Upper lobe of right lung (tissue), 1 donor: ENCODE measurements at regions not wholly inside any gene's neighbourhood (a gene's known extent, or its start where the extent isn't known, plus 50 kb on each side); places are given as distances from the start of the nearest gene placed in this dataset.

Experiments used
- ATAC-seq: fragments of 200-7000 bp; cut with Tn5 transposase; one replicate; pipeline ENCODE4 v1.9.1; 2020; ENCODE audit warnings: mild to moderate bottlenecking, moderate library complexity
- DNase-seq: peaks from one replicate; pipeline ENCODE4 v3.0.0-alpha.2; 2020
- H3K27ac ChIP-seq: fragments of 200-600 bp; one replicate; pipeline ENCODE4 v1.8.0; 2022
- H3K27me3 ChIP-seq: fragments of 200-600 bp; one replicate; pipeline ENCODE4 v1.8.0; 2022; ENCODE audit warnings: mild to moderate bottlenecking
- H3K36me3 ChIP-seq: fragments of 200-600 bp; one replicate; pipeline ENCODE4 v1.8.0; 2022
- H3K4me1 ChIP-seq: fragments of 200-600 bp; one replicate; pipeline ENCODE4 v1.8.0; 2022
- H3K4me3 ChIP-seq: fragments of 200-600 bp; one replicate; pipeline ENCODE4 v1.8.0; 2022; ENCODE audit warnings: mild to moderate bottlenecking
- H3K9me3 ChIP-seq: fragments of 200-600 bp; one replicate; pipeline ENCODE4 v1.8.0; 2022
- intact Hi-C: fragments of 100-400 bp; cut with DNase I; formaldehyde crosslinking; loops from one replicate; pipeline ENCODE4 v1.11.0; 2022
- TF ChIP-seq, protein P1 (sequence below): fragments of 200-600 bp; IDR thresholded peaks from one replicate; pipeline ENCODE4 v1.8.0; 2022; ENCODE audit warnings: antibody characterized with exemption
- donor health status: DM: no; HTN: yes; CAD: no; lungs with severe emphysema.

GRCh38 chr2:236895497-236895896 lies 190.2 kb upstream of the COPS8 start:
- no peaks in the 10 kb centered on the region for H3K27me3 ChIP-seq
- TF ChIP-seq, protein P1, sequence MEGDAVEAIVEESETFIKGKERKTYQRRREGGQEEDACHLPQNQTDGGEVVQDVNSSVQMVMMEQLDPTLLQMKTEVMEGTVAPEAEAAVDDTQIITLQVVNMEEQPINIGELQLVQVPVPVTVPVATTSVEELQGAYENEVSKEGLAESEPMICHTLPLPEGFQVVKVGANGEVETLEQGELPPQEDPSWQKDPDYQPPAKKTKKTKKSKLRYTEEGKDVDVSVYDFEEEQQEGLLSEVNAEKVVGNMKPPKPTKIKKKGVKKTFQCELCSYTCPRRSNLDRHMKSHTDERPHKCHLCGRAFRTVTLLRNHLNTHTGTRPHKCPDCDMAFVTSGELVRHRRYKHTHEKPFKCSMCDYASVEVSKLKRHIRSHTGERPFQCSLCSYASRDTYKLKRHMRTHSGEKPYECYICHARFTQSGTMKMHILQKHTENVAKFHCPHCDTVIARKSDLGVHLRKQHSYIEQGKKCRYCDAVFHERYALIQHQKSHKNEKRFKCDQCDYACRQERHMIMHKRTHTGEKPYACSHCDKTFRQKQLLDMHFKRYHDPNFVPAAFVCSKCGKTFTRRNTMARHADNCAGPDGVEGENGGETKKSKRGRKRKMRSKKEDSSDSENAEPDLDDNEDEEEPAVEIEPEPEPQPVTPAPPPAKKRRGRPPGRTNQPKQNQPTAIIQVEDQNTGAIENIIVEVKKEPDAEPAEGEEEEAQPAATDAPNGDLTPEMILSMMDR, result no peak
- no peak for DNase-seq
- H3K36me3 ChIP-seq, result no peaks in the 10 kb centered on the region
- intact Hi-C loops, result no loop called here
- H3K27ac ChIP-seq, result no peak overlapping the region
- ATAC-seq, result no peak
- no peaks in the 10 kb centered on the region for H3K4me1 ChIP-seq
- no peaks in the 10 kb centered on the region for H3K9me3 ChIP-seq
- H3K4me3 ChIP-seq, result no peak overlapping the region

DNA sequence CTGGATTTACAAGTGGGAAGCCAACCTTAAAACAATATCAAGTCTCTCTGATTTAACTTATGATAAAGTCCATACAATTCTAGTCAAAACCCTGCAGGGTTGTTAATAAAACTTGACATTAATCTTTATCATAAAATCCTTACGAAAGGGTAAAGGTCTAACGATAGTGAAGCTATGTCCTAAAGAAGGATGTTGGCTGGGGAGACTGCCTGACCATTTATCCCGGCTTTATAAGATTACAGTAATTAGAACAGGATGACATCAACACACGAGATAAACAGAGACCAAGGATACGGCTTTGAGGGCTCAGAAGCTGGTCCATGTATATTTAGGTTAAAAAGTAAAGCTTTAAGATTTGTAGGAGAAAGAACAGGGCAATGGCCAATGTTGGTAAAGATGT lies 189.0 kb upstream of the COPS8 start:
- DNase-seq, result no peak
- Histone ChIP-seq H3K4me3 (no peak overlapping the region), H3K9me3 (no peaks in the 10 kb centered on the region), H3K27me3 (no peaks in the 10 kb centered on the region), H3K27ac (no peak overlapping the region), H3K4me1 (no peaks in the 10 kb centered on the region), H3K36me3 (no peaks in the 10 kb centered on the region)
- ATAC-seq, result no peak
- intact Hi-C loops, result no loop called here
- TF ChIP-seq, protein P1, result no peak

GRCh38 chr2:236899146-236899545 lies 186.5 kb upstream of the COPS8 start:
- H3K27ac ChIP-seq, result no peak overlapping the region
- TF ChIP-seq, protein P1, result no peak
- no peaks in the 10 kb centered on the region for H3K36me3 ChIP-seq
- ATAC-seq, result no peak
- H3K4me1 ChIP-seq, result no peaks in the 10 kb centered on the region
- no peaks in the 10 kb centered on the region for H3K27me3 ChIP-seq
- no peak for DNase-seq
- no peak overlapping the region for H3K4me3 ChIP-seq
- no peaks in the 10 kb centered on the region for H3K9me3 ChIP-seq
- intact Hi-C loops, result no loop called here

GRCh38 chr2:236899950-236900640 lies 185.6 kb upstream of the COPS8 start:
- H3K36me3 ChIP-seq, result no peaks in the 10 kb centered on the region
- ATAC-seq (no peak), DNase-seq (no peak)
- no peaks in the 10 kb centered on the region for H3K27me3 ChIP-seq
- no peak overlapping the region for H3K27ac ChIP-seq
- H3K4me3 ChIP-seq, result no peak overlapping the region
- H3K9me3 ChIP-seq, result no peaks in the 10 kb centered on the region
- TF ChIP-seq, protein P1, result no peak
- no peaks in the 10 kb centered on the region for H3K4me1 ChIP-seq
- intact Hi-C loops, result no loop called here

- Histone ChIP-seq H3K36me3 (no peaks in the 10 kb centered on the region), H3K27ac (no peak overlapping the region), H3K9me3 (no peaks in the 10 kb centered on the region), H3K4me1 (no peaks in the 10 kb centered on the region), H3K4me3 (no peak overlapping the region), H3K27me3 (no peaks in the 10 kb centered on the region)
- TF ChIP-seq, protein P1, result no peak
- DNase-seq (no peak), ATAC-seq (no peak)
- intact Hi-C loops, result no loop called here
These were observed 183.7 kb upstream of the COPS8 start for GRCh38 chr2:236901956-236902355.

DNA sequence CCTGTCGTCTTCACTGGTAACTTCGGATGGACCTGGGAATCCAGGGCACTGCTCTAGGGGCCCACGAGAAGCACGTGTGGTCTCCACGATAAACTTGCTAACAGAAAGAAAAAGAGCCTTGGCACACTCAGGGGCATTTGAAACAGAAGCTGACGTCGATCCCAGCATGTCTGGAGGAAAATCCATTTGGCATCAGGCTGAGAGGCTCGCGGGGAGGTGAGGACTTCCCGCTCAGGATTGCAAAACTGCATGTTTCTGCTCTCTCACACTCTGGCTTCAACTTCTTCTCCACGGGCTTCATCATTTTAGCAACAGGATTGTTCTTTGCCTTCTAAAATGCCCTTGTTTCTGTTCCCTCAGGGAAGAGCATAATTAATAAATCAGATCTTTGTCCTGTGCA lies 181.7 kb upstream of the COPS8 start:
- DNase-seq, result no peak
- peaks cover 5% of the 10 kb centered on the region for H3K27me3 ChIP-seq

More for the DNA sequence above, 181.7 kb upstream of the COPS8 start:
- ATAC-seq, result no peak
- TF ChIP-seq, protein P1, result no peak
- H3K27ac ChIP-seq, result no peak overlapping the region
- no peaks in the 10 kb centered on the region for H3K9me3 ChIP-seq
- intact Hi-C loops, result no loop called here
- H3K4me3 ChIP-seq, result no peak overlapping the region
- no peaks in the 10 kb centered on the region for H3K4me1 ChIP-seq
- H3K36me3 ChIP-seq, result no peaks in the 10 kb centered on the region
